HS-27A (cell line): ENCODE measurements at regions not wholly inside any gene's neighbourhood (a gene's known extent, or its start where the extent isn't known, plus 50 kb on each side); places are given as distances from the start of the nearest gene placed in this dataset.

Source experiments
- DNase-seq: peaks from one replicate; pipeline ENCODE4 v3.0.0-alpha.2; 2012; ENCODE audit warnings: low read depth, missing footprints

- no peak for DNase-seq
These were observed 159.1 kb upstream of the MAP1B start for GRCh38 chr5:71948206-71948605.

- no peak for DNase-seq
These were observed 157.5 kb upstream of the MAP1B start for GRCh38 chr5:71949772-71950171.

- DNase-seq, result no peak
These were observed 153.4 kb upstream of the MAP1B start for GRCh38 chr5:71953866-71954265.

GRCh38 chr5:71954329-71954728 lies 152.9 kb upstream of the MAP1B start:
- DNase-seq, result no peak

DNA sequence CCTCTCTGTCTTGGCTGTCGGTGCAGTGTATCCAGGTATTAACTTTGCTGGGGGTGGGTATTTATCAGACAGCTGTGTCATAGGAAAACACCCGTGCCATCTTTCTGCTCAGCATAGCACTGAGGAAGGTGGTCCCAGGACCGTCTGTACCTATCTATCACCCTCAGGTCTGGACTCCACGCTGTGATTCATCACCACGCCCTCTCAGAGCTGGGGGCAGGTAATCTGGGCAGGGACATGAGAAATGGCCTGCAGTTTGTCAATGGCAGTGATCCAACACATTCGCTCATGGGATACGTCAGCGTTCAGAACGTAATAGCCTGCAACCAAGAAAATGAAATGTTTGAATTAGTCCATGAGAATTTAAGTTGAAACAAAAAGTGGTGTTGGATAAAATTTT lies 151.6 kb upstream of the MAP1B start:
- no peak for DNase-seq

DNA sequence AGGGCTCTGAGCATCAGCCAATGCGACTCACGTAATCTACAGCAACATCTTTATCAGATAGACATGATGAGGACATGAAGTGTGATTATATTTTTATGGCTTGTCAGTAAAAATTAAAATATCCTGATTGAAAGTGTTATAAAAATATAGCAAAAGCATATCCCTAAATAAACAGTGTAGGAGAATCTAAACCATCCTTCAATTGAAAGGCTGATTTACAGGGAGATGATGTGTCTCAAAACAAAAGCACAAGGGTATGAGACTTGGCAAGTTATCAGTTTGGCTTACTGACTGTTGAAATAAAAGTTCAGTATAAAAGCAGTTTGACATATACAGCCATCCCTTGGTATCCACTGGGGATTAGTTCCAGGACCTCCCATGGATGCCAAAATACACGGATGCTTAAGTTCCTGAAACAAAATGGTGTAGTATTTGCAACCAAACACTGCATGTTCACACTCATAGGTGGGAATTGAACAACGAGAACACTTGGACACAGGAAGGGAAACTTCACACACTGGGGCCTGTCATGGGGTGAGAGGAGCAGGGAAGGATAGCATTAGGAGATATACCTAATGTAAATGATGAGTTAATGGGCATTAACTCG lies 149.9 kb upstream of the MAP1B start:
- DNase-seq, result no peak

DNA sequence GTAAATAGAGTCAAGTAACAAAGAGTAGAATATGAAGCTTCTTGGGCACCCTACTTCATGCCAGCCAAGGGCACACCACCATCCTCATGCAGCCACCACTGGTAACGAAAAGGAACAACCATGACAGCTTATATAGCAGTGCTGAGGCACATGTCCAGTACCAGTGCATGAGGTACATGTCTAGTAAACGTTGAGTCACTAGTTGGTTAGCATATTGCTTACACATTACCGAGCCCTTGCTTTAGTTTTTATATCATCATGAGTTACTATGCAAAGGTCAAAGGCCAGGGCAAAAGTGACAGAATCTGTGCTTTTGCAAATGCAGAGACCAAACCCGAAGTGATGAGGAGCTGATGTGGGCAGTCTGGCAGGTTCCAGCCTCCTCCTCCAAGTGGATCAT lies 147.1 kb upstream of the MAP1B start:
- DNase-seq, result no peak

GRCh38 chr5:71961786-71962185 lies 145.5 kb upstream of the MAP1B start:
- no peak for DNase-seq

- no peak for DNase-seq
These were observed 137.8 kb upstream of the MAP1B start for GRCh38 chr5:71969460-71969859.

DNA sequence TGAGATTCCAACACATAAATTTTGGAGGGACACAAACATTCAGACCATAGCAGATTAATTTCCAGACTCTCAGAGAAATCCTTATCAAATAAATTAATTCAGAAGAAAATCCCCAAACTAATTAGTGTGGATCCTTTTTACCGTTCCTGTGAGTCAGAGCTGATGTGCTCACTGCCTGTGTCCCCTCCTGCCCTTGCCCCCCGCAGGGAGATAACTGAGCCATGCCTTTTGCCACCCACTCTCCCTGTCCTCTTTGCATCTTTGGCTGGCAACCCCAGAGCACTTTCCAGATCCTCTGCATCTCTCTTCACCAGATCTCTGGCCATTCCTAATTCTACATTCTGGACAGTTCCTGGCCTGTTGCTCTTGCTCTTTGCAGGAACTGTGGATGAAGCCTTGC lies 135.4 kb upstream of the MAP1B start:
- no peak for DNase-seq

DNA sequence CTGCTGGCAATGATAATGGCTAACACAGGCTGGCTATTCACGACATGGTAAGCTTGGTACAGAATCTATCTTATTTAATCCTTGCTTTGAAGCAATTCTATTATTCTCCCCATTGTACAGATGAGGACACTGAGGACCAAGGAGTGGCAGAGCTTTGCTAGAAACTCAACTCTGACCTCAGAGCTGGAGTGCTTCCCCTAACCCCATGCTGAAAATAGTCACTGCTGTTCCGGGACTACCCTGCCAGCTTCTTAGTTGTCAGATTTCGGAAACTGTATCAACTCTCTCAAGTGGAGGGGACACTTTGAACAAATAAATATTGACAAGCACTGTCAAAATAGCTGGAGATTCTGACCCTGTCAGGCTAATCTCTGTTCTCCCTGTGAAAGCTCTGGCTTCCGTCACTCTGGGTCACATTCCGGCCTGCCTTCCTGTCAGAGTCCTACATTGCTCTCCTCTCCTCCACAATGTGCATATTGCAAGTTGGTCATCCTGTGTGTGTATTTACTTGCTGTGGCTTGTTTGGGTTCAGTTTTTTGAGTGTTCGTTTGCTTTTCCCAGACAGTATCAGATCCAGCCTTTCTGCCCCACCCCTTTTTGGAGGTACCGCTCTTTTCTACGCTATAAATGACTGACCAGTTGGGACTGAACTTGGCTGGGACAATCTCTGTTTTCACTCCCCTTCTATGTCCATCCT lies 134.3 kb upstream of the MAP1B start:
- DNase-seq, result no peak

DNA sequence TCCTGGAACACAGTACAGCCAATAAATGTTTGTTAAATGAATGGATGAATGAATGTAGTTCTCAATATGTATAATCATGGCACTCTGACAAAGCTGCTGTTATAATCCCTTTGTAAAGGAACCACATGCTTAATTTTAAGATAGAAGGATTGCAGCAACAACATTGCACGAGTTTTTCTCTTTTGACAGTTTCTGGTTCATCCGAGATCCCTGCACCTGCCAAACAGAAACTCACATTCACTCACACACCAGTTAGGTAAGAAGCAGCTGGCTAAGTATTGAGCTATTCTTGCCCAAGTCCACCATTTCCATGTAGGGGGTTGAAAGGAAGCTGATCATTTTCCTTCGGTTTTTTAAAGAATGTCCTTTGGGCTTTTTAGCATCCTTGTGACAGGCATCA lies 133.7 kb upstream of the MAP1B start:
- DNase-seq, result no peak

DNA sequence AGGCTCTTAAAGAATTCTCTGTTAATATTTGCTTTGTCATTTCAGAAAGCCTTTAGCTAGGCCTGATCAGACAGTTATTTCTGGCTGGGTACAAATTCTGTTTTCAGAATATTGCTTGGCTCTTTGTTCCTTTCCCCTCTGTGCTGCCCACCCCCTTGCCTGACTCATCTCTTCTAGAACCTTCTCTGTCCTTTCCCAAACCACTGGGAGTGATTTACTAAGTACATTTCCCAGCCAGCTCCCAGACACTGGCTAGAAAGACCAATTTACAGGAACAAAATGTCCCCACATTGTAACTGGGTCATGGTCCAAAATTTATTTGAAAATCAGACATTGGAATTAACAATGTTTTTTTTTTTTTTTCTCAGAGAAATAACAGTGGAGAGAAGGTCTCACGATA lies 133.1 kb upstream of the MAP1B start:
- DNase-seq, result no peak

GRCh38 chr5:71974622-71975021 lies 132.7 kb upstream of the MAP1B start:
- no peak for DNase-seq

GRCh38 chr5:71976449-71976848 lies 130.8 kb upstream of the MAP1B start:
- no peak for DNase-seq

- no peak for DNase-seq
These were observed 130.0 kb upstream of the MAP1B start for GRCh38 chr5:71977311-71977710.

DNA sequence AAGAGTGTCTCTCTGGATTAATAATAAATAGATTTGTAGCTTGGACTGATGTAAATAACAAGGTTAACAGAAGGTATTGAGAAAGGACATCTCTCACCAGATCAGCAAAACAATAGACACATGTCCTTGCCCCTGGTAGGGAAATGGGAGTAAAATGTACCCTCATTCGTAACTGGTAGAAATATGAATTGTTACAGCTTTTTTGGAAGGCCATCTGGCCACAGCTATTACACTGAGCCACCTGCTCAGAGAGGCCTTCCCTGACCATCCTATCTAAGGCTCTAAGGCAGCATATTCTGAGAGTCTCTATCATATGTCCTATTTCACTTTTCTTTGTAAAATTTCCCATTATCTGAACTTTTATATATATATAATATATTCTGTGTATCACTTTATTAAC lies 129.1 kb upstream of the MAP1B start:
- DNase-seq, result no peak

- no peak for DNase-seq
These were observed 124.4 kb upstream of the MAP1B start for GRCh38 chr5:71982717-71983395.

DNA sequence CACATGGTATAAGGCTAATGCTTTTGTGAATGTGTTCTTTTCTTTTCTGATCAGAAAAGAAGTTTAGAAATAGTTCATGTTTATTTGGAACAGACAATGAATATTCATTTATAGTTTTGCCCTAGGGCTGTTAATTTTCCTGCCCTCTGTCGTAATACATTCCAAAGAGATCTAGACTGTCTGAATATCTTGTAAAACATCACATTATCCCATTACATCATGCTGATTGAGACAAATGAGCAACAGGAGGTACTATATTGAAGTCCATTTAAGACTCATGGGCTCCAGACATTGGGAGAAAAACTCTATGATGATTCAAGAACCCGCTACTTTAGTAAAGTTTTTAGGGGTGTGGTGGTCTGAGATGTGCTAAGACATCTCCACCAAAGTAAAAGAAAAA lies 121.2 kb upstream of the MAP1B start:
- DNase-seq, result no peak

DNA sequence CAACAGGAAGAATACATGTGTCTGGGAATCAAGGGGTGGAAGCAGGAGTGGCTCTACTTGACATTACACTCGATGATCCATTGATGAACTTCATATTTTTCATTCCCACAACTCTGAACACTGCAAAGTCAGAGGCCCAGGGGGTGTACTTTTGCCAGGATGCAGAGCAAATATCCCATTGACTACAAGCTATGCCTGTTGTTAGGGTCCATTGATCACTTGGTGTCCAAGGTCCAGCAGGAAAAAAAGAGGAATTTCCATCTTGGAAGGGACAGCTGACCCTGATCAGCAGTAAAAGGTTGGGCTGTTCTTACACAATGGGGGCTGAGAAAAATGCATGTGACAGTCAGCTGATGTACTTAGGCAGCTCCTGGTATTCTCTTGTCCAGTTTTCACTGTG lies 118.5 kb upstream of the MAP1B start:
- DNase-seq, result no peak

- no peak for DNase-seq
These were observed 113.7 kb upstream of the MAP1B start for GRCh38 chr5:71993600-71993999.

- DNase-seq, result no peak
These were observed 110.5 kb upstream of the MAP1B start for GRCh38 chr5:71996789-71997188.

DNA sequence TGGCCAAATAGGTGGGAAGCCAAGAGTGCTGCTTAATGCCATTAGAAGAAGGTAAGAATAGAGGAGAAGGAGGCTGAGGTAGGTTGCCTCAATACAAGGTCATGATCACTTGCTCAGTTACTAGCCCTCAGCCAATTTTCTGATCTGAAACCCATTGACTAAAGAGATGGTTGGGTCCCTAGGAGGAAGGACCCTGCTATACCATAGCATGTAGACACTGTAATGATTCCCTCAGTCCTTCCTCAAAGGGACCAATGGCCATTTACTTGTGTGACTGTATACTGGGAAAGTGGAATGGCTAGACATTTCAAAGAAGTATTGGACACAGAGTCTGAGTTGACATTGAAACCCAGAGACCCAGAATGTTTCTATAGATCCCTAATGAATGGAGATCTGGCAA lies 108.5 kb upstream of the MAP1B start:
- no peak for DNase-seq

DNA sequence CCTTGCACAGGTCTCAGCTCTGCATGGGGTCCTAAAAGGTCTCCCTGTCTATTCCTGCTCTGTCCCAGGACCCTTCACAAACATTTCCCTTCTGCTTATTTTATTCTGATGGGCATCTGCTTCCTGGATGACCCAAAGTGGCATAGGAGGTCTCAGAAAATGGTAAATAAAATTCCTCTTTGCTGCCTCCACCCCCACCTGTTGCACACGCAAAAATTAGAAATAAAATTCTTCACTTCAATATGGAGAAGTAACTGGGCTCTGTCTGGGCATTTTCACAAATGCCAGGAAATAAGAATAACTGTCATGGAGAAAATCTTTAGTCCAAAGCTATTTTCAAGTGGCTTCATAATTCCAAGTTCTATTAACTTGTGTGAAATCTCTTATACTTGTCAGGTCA lies 106.6 kb upstream of the MAP1B start:
- DNase-seq, result no peak
